ENCODE measurements at regions not wholly inside any gene's neighbourhood (a gene's known extent, or its start where the extent isn't known, plus 50 kb on each side); places are given as distances from the start of the nearest gene placed in this dataset.

DNA sequence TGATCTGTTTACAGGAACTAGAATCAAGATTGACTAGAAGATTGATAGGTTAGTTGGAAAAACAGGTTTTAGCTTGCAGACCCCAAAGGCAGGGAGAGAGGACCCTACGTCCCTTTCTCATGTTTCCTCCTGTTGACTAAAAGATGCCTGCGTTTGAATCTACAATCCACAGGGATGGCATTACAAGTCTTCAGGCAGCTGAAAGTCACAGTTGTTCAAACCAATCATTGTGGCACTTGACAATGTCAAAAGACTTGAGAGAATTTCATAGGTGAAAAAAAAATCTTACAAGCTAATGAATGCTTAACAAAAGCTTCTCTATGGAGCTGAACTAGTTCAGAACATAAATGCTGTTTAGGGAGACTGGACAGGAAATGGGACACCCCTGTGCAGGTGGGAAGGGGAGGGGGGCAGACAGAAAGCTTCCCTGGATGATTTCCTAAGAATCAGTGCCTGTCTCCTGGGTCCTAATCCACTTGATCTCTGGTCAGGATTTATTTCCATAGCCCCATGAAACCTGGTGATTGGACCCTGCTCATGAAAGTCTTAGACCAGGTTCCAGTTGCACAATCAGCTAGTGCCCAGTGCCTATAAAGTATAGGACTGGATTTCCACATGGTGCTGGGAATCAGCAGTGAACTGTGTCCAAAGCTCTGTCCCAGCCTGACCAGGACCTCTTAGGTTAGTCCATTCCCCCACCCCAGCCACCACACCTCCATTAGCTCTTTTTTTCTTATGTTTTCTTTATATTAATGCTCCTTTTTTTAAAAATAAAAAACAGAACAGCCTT, 91.6 kb upstream of the BCAR3 start:
- no peak for DNase-seq (ENCODE audit: low read depth)

DNA sequence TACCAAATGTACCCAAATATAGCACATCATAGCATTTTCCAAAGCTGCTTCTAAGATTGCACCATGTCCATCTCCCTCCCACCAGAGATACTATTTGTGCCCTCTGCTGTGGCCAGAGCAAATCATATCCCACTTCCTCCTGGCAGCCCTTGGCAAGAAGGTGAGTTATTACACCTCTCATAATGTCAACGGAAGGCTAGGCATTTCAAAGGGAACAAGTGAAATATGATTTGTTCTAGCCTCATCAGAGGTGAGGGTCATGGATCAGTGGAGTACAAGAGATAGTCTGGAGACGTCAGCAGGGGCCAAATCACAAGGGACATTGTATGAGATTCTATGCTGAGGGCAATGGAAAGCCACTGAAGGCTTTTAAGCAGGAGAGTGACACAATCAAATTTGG, 90.2 kb upstream of the BCAR3 start:
- no peak for DNase-seq (ENCODE audit: low read depth)

DNA sequence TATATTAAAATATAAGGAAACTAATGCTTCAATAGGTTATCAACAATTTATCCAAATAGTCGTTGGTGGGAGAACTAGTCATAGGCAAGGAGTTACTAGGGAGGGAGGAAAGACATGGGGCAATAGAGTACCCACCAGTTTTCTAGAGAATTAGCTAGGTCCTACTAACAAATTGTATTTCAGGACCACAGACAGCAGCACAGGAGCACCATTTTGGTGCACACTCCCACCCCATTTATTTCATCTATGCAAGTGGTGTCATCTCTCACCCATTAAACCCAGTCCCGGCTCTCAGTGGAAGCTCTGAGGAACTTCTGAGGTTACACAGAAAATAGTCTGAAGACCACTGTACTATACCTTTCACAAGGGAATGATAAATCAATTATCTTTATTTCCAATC, 89.0 kb upstream of the BCAR3 start:
- no peak for DNase-seq (ENCODE audit: low read depth)

DNA sequence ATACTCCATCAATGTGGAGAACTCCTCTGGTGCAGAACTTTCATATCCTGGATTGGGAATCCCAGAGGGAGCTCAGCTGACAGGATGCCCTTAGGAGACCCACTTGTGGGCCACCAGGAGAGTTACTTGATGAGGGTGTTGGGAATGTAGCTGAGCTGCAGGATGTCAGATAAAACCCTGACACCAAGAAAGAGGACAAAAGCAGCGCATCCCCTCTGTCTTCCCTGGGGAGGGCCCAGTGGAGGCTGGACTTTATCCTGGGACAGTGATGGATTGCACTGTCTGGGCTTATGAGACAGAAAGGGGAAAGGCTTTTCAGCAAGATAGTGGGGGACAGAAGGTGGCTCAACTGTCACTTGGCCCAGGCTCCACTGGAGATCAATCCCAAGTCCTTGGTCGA, 88.1 kb upstream of the BCAR3 start:
- DNase-seq (ENCODE audit: low read depth), result no peak

GRCh38 chr1:93768380-93768863, 86.8 kb upstream of the BCAR3 start:
- no peak for DNase-seq (ENCODE audit: low read depth)

GRCh38 chr1:93766451-93766850, 84.8 kb upstream of the BCAR3 start:
- no peak for DNase-seq (ENCODE audit: low read depth)

- DNase-seq (ENCODE audit: low read depth), result no peak
Measured at GRCh38 chr1:93765099-93765498, 83.5 kb upstream of the BCAR3 start.

GRCh38 chr1:93764366-93764750, 82.7 kb upstream of the BCAR3 start:
- no peak for DNase-seq (ENCODE audit: low read depth)

DNA sequence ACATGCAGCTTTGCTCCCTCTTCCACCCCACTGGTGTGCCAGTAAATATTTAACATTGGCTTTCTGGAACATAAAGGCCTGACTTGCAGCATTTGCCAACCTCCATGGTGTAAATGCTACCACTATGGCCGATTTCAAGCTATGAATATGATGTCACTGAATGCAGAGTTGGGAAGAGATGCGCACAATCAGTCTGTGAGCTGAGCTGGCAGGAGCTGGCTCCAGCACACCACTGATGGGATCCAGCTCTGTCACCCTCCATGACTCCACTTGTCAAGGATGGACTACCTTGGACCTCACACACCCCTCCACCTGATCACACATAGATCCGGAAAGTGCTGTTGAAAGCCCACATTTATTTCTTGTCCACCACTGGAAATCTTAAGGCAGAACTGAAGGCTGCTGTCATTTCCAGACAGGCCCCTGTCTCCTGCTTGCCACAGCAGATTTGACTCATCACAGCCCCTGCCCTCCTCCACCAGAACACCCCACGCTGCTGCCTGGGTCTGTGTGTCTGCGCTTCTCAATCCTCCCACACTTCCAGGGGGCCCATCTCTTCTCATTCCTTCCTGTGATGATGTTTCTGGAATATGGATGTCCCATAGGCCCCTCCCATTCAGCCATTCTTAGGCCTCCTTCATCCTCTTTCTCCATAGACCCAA, 82.2 kb upstream of the BCAR3 start:
- no peak for DNase-seq (ENCODE audit: low read depth)

GRCh38 chr1:93758842-93759515, 77.3 kb upstream of the BCAR3 start:
- peak; percentile 91 for DNase-seq (ENCODE audit: low read depth)

DNA sequence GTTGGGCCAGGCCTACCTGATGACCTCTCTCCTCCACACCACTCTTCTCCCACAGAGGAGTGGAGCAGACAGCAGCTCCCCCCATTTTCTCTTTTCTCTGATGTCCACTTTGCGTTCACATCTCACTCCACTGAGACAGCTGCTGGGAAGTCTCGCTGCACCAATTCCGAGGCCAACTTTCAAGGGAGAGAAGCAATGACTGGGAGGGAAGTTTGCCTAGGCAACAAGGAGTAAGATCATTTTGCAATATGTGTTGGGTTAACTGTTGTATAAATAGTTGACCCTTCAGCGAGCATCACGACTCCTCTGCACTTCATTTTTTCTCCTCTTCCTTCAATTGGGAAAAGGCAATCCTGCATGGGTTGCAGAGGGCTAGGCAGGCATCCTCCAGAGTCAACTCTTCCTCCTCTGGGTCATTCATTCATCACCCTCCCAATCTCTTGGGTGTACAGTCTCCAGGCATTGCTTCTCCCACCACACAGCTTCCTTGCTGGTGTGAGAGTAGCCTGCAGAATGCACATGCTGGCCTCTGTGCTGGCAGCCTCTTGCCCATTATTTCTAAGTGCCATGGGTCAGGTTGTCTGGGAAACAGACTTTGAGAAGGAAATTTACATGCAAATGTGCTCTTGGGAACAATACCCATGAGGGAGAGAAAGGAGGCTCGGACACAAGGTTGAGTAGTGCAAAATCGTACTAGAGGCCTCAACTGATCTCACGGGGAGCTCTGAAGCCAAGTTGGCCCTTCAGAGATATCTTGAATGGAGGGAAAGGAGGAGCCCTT, 75.8 kb upstream of the BCAR3 start:
- DNase-seq (ENCODE audit: low read depth), result no peak

DNA sequence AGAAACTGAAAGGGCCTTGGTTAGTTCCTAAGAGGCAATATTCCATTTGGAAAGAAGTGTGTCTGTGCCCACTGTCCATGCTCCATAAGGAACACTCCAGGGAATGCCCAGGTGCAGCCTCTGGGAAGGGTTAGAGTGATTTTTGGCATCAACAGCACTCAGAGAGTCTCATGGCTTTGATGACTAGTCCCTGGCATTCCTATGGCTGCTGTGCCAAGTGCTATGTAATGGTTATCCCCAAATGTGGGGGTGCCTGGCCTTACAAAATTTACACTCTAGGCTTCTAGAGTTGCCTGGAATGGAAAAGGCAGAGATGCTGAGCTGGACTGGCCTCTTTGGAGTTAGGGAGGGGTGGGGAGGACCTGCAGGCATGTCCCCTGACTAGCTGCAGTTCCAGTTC, 75.0 kb upstream of the BCAR3 start:
- DNase-seq (ENCODE audit: low read depth), result no peak

DNA sequence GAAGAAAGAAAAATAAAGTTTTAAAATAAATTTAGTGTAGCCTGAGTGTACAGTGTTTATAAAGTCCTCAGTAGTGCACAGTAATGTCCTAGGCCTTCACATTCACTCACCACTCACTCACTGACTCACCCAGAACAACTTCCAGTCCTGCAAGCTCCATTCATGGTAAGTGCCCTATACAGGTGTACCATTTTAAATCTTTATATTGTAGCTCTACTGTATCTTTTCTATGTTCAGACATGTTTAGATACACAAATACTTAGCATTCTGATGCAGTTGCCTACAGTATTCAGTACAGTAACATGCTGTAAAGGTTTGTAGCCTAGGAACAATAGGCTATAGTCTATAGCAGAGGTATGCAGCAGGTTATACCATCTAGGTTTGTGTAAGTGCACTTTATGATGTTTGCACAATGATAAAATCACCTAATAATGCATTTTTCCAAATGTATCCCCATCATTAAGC, 73.6 kb upstream of the BCAR3 start:
- DNase-seq (ENCODE audit: low read depth), result peak; percentile 59

DNA sequence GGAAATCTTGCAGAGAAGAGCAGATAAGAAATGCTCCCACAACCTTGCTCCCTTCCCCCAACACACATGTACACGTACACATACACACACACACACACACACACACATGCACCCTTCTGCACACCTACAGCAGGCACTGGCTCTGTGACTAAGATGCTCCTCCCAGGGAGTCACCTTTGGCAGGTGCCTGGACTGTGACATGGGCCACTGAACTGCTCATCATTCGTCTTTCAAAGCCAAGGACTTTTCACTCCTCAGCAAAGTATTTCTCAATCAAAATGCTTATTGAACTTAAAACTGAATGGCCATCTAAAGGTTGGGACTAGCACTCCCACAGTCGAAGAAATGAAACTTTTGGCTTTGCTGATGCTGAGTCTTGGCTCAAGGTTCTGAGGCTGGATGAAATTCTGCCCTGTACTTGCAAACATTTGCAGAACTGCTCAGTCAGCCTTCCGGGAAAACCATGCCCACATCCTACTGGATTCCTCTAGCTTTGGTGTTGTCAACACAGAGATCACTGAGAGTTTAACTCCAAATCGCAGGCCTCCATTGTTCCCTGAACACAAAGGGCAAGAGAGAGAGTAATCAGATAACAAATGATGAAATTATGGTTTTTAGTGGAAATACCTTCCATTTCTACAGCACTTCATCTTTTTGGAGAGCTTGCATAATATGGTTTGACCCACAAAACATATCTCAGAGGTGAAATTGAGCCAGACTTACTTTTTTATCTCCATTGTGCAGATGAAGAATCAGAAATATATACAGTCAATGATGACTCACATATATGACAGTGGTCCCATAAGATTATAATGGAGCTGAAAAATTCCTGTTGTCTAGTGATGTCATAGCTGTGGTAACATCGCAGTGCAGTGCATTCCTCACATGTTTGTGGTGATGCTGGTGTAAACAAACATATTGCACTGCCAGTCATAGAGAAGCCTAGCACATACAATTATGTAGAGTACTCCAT, 72.4 kb upstream of the BCAR3 start:
- DNase-seq (ENCODE audit: low read depth), result peak; percentile 92

- DNase-seq (ENCODE audit: low read depth), result no peak
Measured at GRCh38 chr1:93751377-93752250, 70.0 kb upstream of the BCAR3 start.

- DNase-seq (ENCODE audit: low read depth), result no peak
Measured at GRCh38 chr1:93750955-93751354, 69.3 kb upstream of the BCAR3 start.

- DNase-seq (ENCODE audit: low read depth), result no peak
Measured at GRCh38 chr1:93749894-93750301, 68.3 kb upstream of the BCAR3 start.

DNA sequence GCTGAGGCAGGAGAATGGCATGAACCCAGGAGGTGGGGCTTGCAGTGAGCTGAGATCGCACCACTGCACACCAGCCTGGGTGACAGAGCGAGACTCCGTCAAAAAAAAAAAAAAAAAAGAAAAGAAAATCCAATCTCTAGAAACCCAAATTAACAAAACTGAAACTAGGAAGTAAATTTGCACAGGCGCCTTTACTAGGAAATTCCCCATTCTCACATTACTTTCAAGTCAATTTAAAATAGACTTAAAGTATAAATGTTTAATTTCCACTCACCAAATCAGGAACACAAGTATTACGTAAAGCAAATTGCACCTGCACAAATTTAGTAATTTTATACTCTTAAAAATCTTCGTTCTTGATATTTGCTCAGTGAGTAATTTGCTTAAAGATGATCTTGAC, 67.8 kb upstream of the BCAR3 start:
- no peak for DNase-seq (ENCODE audit: low read depth)

Data from HT1080 (cell line).